Endodermal cell (in vitro differentiated cells): ENCODE measurements at regions not wholly inside any gene's neighbourhood (a gene's known extent, or its start where the extent isn't known, plus 50 kb on each side); places are given as distances from the start of the nearest gene placed in this dataset.

Source experiments
- DNase-seq: peaks from one replicate; pipeline ENCODE4 v3.0.0-alpha.2; 2017
- H3K27ac ChIP-seq: 2 replicates; pipeline ENCODE4 v1.5.1; 2013; ENCODE audit warnings: mild to moderate bottlenecking, low read depth, low read length, moderate library complexity
- H3K27me3 ChIP-seq: 2 replicates; pipeline ENCODE4 v1.6.1; 2013; ENCODE audit warnings: mild to moderate bottlenecking, low read length, moderate library complexity; ENCODE audit not compliant: insufficient read depth, control insufficient read depth, poor library complexity, severe bottlenecking
- H3K36me3 ChIP-seq: 2 replicates; pipeline ENCODE4 v1.7.0; 2013; ENCODE audit warnings: mild to moderate bottlenecking, low read length, moderate library complexity; ENCODE audit not compliant: control insufficient read depth, insufficient read depth
- H3K4me1 ChIP-seq: one replicate; pipeline ENCODE4 v1.7.0; 2013; ENCODE audit warnings: low read length; ENCODE audit not compliant: control insufficient read depth, insufficient read depth
- H3K4me3 ChIP-seq: 2 replicates; pipeline ENCODE4 v1.5.1; 2013; ENCODE audit warnings: mild to moderate bottlenecking, low read length, moderate library complexity
- H3K9ac ChIP-seq: 2 replicates; pipeline ENCODE4 v1.6.1; 2013; ENCODE audit warnings: mild to moderate bottlenecking, low read length, moderate library complexity; ENCODE audit not compliant: poor library complexity, severe bottlenecking; ENCODE audit errors: extremely low read depth
- H3K9me3 ChIP-seq: 2 replicates; pipeline ENCODE4 v1.6.1; 2013; ENCODE audit warnings: mild to moderate bottlenecking, low read length, moderate library complexity; ENCODE audit not compliant: control insufficient read depth
- H3K27ac Mint-ChIP-seq: 2 replicates; pipeline ENCODE4 v1.8.0; 2020; ENCODE audit warnings: mixed read lengths
- H3K27me3 Mint-ChIP-seq: 2 replicates; pipeline ENCODE4 v1.8.0; 2021; ENCODE audit warnings: mild to moderate bottlenecking, mixed read lengths; ENCODE audit not compliant: insufficient read depth
- H3K36me3 Mint-ChIP-seq: 2 replicates; pipeline ENCODE4 v1.8.0; 2020; ENCODE audit warnings: low read depth, mixed read lengths
- H3K4me1 Mint-ChIP-seq: 2 replicates; pipeline ENCODE4 v1.8.0; 2020; ENCODE audit warnings: mixed read lengths
- H3K4me3 Mint-ChIP-seq: 2 replicates; pipeline ENCODE4 v1.8.0; 2020; ENCODE audit warnings: mild to moderate bottlenecking, moderate library complexity, mixed read lengths
- H3K9me3 Mint-ChIP-seq: 2 replicates; pipeline ENCODE4 v1.8.0; 2020; ENCODE audit warnings: mild to moderate bottlenecking, mixed read lengths
- WGBS, 2 experiments: methylation state at CpG; one replicate each; pipeline versions ENCODE4 v1.1.5 to v1.1.7; 2013; ENCODE audit warnings: missing lambda C conversion rate in 2 of 2, mixed read lengths in 1 of 2; ENCODE audit not compliant: insufficient coverage in 1 of 2, insufficient read length in 1 of 2; 5-methylcytosine and 5-hydroxymethylcytosine counted together
- TF ChIP-seq, protein P1 (sequence below): fragments of 200-600 bp; sonication (generic); conservative IDR thresholded peaks from 2 replicates; pipeline ENCODE4 v1.5.0; 2021; ENCODE audit warnings: antibody characterized with exemption, mild to moderate bottlenecking

DNA sequence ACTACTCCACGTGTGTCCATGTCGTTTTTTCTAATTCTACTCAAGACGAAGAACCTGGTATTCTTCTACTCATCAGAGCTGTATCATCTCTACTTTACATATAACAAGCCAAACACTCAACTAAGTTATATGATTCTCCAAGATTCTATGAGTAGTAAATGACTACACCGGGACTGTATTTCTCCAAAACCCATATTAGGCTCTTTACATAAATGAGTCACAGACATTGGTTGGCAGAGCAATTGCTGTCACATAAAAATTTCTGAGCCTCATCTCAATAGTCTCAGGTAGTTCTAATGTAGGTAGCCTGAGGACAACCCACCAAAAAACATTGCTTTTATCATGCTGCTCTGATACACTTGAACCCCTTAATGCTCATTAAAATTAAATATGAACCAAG, 1092.3 kb upstream of the NXPH2 start:
- no peaks in the 10 kb centered on the region for H3K27me3 Mint-ChIP-seq
- Histone ChIP-seq H3K9ac (no peak overlapping the region), H3K4me3 (no peak overlapping the region), H3K36me3 (no peaks in the 10 kb centered on the region), H3K9me3 (no peaks in the 10 kb centered on the region), H3K4me1 (no peaks in the 10 kb centered on the region), H3K27ac (no peak overlapping the region), H3K27me3 (no peaks in the 10 kb centered on the region)
- H3K4me1 Mint-ChIP-seq = no peaks in the 10 kb centered on the region
- H3K4me3 Mint-ChIP-seq = no peak overlapping the region
- H3K27ac Mint-ChIP-seq = no peak overlapping the region
- 88% methylated on average over 4 of the region's 4 CpGs for WGBS, 2 experiments
- peaks cover 1% of the 10 kb centered on the region for H3K9me3 Mint-ChIP-seq
- H3K36me3 Mint-ChIP-seq = no peaks in the 10 kb centered on the region
- TF ChIP-seq, protein P1, sequence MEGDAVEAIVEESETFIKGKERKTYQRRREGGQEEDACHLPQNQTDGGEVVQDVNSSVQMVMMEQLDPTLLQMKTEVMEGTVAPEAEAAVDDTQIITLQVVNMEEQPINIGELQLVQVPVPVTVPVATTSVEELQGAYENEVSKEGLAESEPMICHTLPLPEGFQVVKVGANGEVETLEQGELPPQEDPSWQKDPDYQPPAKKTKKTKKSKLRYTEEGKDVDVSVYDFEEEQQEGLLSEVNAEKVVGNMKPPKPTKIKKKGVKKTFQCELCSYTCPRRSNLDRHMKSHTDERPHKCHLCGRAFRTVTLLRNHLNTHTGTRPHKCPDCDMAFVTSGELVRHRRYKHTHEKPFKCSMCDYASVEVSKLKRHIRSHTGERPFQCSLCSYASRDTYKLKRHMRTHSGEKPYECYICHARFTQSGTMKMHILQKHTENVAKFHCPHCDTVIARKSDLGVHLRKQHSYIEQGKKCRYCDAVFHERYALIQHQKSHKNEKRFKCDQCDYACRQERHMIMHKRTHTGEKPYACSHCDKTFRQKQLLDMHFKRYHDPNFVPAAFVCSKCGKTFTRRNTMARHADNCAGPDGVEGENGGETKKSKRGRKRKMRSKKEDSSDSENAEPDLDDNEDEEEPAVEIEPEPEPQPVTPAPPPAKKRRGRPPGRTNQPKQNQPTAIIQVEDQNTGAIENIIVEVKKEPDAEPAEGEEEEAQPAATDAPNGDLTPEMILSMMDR = no peak
- DNase-seq = no peak

DNA sequence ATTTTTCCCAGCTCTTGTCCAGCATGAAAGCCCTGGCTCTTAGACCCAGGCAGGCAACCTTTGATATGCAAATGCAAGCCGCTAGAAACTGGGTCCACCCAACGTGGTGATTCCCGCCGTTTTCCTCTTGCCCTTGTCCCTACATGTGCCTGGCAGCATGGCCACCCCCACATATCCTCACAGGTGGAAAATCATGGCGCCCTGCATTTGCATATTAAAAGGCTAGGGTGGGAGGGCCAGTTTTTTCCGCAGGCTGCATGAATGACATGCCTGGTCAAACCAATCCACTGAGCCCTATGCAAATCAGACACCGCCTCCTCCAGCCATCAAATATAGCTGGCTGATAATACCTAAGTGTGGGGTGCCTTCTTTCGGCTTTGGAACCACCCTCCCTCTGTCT, 1091.8 kb upstream of the NXPH2 start:
- 76 to 87% methylated on average over 5 to 8 of the region's 8 CpGs for WGBS, 2 experiments
- Histone ChIP-seq H3K9ac (no peak overlapping the region), H3K27me3 (no peaks in the 10 kb centered on the region), H3K36me3 (no peaks in the 10 kb centered on the region), H3K9me3 (no peaks in the 10 kb centered on the region), H3K27ac (no peak overlapping the region), H3K4me1 (no peaks in the 10 kb centered on the region), H3K4me3 (no peak overlapping the region)
- H3K9me3 Mint-ChIP-seq = peaks cover 1% of the 10 kb centered on the region
- H3K4me1 Mint-ChIP-seq = no peaks in the 10 kb centered on the region
- H3K4me3 Mint-ChIP-seq = no peak overlapping the region
- H3K27ac Mint-ChIP-seq = no peak overlapping the region
- no peaks in the 10 kb centered on the region for H3K27me3 Mint-ChIP-seq
- DNase-seq = peak; percentile 46
- TF ChIP-seq, protein P1 = no peak
- H3K36me3 Mint-ChIP-seq = no peaks in the 10 kb centered on the region

DNA sequence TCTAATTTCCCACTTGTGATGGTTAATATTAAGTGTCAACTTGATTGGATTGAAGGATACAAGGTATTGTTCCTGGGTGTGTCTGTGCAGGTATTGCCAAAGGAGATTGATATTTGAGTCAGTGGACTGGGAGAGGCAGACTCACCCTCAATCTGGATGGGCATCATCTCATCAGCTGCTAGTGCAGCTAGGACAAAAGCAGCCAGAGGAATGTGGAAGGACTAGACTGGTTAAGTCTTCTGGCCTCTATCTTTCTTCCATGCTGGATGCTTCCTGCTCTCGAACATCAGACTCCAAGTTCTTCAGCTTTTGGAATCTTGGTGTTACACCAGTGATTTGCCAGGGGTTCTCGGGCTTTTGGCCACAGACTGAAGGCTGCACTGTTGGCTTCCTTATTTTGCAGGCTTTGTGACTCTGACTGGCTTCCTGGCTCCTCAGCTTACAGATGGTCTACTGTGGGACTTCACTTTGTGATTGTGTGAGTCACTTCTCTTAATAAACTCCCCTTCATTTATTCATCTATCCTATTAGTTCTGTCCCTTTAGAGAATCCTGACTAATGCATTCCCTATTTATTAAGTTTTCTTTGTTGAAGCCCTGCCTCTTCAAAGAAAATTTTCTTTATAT, 1087.5 kb upstream of the NXPH2 start:
- Histone ChIP-seq H3K36me3 (no peaks in the 10 kb centered on the region), H3K27ac (no peak overlapping the region), H3K4me1 (no peaks in the 10 kb centered on the region), H3K4me3 (no peak overlapping the region), H3K9me3 (no peaks in the 10 kb centered on the region), H3K27me3 (no peaks in the 10 kb centered on the region), H3K9ac (no peak overlapping the region)
- no peak overlapping the region for H3K27ac Mint-ChIP-seq
- TF ChIP-seq, protein P1 = no peak
- H3K27me3 Mint-ChIP-seq = no peaks in the 10 kb centered on the region
- DNase-seq = peak; percentile 48
- no peaks in the 10 kb centered on the region for H3K4me1 Mint-ChIP-seq
- peaks cover 16% of the 10 kb centered on the region for H3K9me3 Mint-ChIP-seq
- no peak overlapping the region for H3K4me3 Mint-ChIP-seq
- H3K36me3 Mint-ChIP-seq = no peaks in the 10 kb centered on the region
- 80 to 92% methylated on average over 1 to 2 of the region's 2 CpGs for WGBS, 2 experiments
